GM21390 (cell line): ENCODE measurements at regions not wholly inside any gene's neighbourhood (a gene's known extent, or its start where the extent isn't known, plus 50 kb on each side); places are given as distances from the start of the nearest gene placed in this dataset.
"Not testable (repeated sequence)": the region's sequence is repeated elsewhere in the genome, so short reads cannot be mapped to it uniquely, and the experiment has no call there.

Source experiments
- ATAC-seq: cut with Tn5 transposase; IDR thresholded peaks from one replicate; pipeline ENCODE4 v1.9.1; 2021; ENCODE audit not compliant: unreplicated experiment

GRCh38 chrY:18989356-18989755 is 215.8 kb upstream of the HSFY2 start:
- no peak for ATAC-seq

GRCh38 chrY:18966001-18966400 is 192.5 kb upstream of the HSFY2 start:
- no peak for ATAC-seq

GRCh38 chrY:18958846-18959245 is 185.3 kb upstream of the HSFY2 start:
- ATAC-seq: no peak

- ATAC-seq: no peak
Measured at GRCh38 chrY:18951657-18952435, 178.3 kb upstream of the HSFY2 start.

- no peak for ATAC-seq
Measured at GRCh38 chrY:18951019-18951418, 177.5 kb upstream of the HSFY2 start.

GRCh38 chrY:18936831-18937230 is 163.3 kb upstream of the HSFY2 start:
- ATAC-seq: no peak

- ATAC-seq: no peak
Measured at GRCh38 chrY:18919256-18919655, 145.7 kb upstream of the HSFY2 start.

- no peak for ATAC-seq
Measured at GRCh38 chrY:18912846-18913245, 139.3 kb upstream of the HSFY2 start.

GRCh38 chrY:18909846-18910245 is 136.3 kb upstream of the HSFY2 start:
- no peak for ATAC-seq

GRCh38 chrY:18906198-18906597 is 132.7 kb upstream of the HSFY2 start:
- not testable (repeated sequence) for ATAC-seq

GRCh38 chrY:18904296-18904695 is 130.8 kb upstream of the HSFY2 start:
- ATAC-seq: no peak

GRCh38 chrY:18891994-18892393 is 118.5 kb upstream of the HSFY2 start:
- no peak for ATAC-seq

- ATAC-seq: no peak
Measured at GRCh38 chrY:18889548-18889947, 116.0 kb upstream of the HSFY2 start.

- ATAC-seq: no peak
Measured at GRCh38 chrY:18884748-18885147, 111.2 kb upstream of the HSFY2 start.

GRCh38 chrY:18869145-18869544 is 95.6 kb upstream of the HSFY2 start:
- not testable (repeated sequence) for ATAC-seq

- not testable (repeated sequence) for ATAC-seq
Measured at GRCh38 chrY:18866887-18867551, 93.5 kb upstream of the HSFY2 start.

GRCh38 chrY:18860856-18861255 is 87.3 kb upstream of the HSFY2 start:
- ATAC-seq: not testable (repeated sequence)

- ATAC-seq: not testable (repeated sequence)
Measured at GRCh38 chrY:18858484-18859191, 85.1 kb upstream of the HSFY2 start.

GRCh38 chrY:18855184-18855583 is 81.6 kb upstream of the HSFY2 start:
- not testable (repeated sequence) for ATAC-seq

GRCh38 chrY:18853323-18853722 is 79.8 kb upstream of the HSFY2 start:
- not testable (repeated sequence) for ATAC-seq

GRCh38 chrY:18836643-18837042 is 63.1 kb upstream of the HSFY2 start:
- ATAC-seq: not testable (repeated sequence)
